NOMO-1 treated with DMSO at 0.1 percent for 48 hours (cell line): ENCODE measurements at regions not wholly inside any gene's neighbourhood (a gene's known extent, or its start where the extent isn't known, plus 50 kb on each side); places are given as distances from the start of the nearest gene placed in this dataset.
A peak's percentile ranks its signal among the peaks of the same experiment; 100 is the strongest.

Experiments used
- DNase-seq: peaks from one replicate; lab custom pipeline; 2025; ENCODE audit not compliant: unreplicated experiment; lab: John Stamatoyannopoulos, UW

DNA sequence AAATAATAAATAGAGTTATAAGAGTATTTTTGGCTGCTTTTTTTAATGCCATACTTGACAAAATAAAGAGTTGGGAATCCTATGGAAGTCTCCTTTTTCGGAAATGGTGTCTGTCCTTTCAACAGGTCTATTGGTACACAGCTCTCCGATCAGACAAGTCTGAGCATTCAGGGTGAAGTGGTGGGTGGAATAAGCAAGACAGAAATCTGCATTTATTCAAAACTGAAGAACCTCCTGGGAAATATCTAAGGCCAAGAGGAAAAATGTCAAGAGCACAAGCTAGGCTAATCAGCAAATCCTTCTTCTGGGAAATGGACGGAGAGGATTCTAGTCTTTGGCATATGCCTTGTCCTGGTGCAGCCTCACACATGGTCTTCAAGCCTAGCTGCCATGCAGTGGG is 309.0 kb downstream of the CENPC start:
- no peak for DNase-seq

DNA sequence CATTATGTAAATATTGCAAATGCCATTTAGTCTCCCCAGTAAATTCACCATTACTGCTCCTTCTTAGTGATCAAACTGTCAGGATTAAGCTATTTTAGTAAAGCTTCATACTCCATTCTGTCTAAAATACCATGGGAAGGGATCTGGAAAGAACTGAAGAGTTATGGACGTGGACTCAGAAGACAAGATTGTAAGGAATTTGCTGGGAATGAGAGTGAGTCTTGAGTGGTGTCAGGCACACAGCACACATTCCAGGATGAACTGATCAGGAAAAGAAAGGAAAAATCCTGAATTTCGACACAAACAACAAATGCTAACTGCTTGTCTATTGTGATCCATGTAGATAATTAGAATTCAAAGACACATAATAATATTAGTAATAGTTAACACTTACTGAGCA is 311.0 kb downstream of the CENPC start:
- DNase-seq, result no peak

DNA sequence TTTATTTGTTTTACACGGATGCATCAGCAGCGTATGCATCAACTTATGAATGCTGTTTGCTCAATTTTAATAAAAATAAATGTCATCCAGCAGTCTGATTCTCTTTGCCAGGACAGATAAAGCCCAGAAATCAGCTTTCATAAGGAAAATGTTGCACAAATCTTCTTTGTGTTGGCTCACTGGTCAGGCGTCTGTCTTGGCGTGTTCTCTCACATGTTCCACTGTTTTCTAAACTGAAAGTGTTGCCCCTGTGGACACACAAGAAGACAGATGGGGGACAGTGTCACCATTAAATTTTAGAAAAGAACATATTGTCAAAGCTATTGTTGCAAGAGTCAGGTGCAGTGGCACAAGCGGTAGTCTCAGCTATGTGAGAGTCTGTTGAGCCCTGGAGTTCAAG is 316.2 kb downstream of the CENPC start:
- no peak for DNase-seq

DNA sequence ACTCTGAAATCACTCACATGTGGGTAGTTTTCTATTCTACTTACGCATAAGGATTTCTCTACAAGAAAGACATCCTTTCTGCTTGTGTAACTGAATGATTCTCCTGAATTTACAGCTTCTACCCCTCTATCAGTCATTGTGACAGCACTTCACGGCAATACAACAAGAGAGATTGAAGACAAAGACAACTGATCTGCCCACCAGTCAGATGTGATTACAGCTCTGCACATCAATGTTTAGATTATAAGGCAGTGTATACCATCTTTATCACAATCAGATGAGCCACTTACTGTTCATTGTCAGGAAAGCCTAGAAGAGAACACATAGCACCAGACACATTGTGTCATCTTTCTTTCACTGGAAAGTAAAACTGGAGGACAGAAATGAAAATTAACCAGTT is 324.4 kb downstream of the CENPC start:
- no peak for DNase-seq

DNA sequence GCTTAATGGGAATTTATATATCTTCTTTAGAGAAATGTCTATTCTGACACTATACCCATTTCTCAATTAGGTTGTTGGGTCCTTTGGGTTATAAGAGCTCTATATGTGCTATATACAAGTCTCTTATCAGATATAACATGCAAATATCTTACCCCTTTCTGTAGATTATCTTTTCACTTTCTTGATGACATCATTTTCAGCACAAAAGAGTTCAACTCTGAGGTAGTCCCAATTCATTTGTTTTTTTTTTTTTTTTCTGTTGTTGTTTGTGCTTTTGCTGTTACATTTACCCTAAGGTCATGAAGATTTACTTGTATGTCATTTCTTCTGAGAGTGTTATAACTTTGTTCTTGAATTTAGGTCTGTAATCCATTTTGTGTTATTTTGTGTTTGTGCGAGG is 326.4 kb downstream of the CENPC start:
- no peak for DNase-seq

DNA sequence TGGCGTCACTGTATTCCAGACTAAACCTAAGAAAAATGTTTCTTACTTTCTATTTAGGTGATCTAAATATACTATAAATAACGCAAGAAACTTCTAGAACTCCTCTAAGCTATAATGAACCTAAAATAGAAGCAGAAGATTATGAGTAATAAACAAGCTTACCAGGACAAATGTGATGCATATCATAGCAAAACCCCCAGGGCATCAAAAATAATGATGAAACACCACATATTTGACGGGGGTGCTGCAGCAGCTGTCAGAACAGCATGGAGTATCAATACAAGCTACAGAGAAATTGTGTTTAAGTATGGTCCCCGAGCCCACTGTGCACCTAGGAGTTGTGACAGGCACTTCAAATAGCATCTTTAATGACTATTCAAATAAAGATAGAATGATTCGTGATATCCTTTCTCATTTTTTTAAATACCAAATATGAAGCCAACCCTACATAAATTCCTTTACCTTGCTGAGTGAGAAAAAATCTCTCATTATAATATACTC is 337.3 kb downstream of the CENPC start:
- DNase-seq, result no peak

DNA sequence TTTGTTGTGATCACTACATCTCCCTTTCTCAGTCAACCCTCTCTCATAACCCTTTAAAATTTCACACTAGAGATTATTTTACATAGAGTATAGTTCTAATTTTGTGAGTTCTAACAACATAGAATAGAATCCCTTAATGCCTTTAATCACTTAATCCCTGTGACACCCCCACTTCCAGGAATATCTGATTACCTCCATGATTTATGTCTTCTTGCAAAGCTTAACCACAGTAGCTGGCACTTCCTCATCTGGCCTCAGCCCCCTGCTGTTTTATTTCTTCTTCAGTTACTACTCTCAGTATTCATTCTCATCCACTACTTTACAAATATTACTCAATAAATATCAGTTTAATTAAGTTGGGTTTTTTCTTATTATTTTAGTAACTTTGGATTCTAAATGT is 340.9 kb downstream of the CENPC start:
- peak; percentile 41 for DNase-seq

DNA sequence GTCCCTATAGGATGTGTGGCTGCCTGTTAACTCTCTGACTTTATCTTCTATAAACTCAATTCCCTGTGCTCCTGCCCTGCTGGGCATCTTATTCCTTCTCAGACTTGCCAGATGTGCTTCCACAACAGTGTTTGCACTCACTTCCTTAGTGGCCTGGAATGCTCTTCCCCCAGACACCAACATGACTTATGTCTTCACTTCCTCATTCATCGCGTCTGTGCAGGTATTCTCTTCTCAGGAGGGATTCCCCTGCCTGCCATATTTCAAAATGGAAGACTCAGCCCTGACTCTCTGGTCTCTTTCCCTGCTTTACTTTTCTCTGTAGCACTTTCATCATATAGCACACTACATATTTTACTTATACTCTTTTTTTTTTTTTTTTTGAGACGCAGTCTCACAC is 344.0 kb downstream of the CENPC start:
- no peak for DNase-seq

DNA sequence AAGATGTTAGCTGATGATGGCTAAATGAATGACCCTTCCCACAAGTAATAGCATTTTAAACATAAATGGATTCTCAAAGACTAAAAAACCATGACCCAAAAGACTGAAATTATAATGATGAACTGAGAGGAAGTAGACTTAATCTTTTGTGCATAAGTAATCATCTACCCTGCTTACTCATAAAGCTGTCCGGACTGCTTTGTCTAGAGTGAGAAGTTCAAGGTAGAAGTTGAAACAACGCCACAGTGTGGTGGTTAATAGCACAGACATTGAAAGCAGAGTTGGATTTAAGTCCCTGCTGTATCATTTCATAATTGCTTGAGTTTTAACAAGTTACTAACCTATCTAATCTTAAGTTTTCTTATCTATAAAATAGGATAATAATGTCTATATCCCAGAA is 346.6 kb downstream of the CENPC start:
- DNase-seq, result peak; percentile 28

DNA sequence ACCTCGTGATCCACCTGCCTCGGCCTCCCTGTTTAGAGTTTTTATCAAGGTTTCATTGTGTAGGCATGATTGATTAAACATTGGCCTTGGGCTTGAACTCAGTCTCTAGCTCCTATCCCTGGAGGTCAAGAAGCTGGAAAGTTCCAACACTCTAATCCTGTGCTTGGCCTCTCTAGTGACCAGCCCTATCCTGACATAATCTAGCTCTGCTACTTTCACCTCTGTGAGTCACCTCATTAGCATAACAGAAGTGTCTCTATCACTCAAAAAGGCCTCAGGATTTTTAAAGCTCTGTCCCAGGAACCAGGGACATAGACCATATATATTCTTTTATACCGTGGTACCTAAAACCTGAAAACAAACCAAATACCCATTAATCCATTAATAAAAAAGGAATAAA is 377.5 kb downstream of the CENPC start:
- DNase-seq, result no peak

DNA sequence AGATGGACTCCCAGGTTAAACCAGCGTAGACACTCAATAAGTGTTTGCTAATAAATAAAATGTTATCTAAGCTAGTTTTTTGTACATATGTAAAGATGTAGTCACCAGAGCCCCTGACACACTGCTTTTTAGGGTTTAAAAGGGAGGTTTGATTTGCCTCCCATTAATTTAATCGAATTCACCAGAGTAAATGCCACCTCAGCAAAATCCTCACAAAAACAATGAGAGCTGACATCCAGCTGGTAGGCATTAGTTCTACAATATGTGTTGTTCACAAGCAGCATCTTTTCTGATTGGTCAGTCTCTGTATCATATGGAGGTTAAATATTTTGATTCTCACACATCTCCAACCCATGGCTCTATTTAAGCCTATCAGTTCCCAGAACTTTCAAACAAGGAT is 382.6 kb downstream of the CENPC start:
- DNase-seq, result no peak

DNA sequence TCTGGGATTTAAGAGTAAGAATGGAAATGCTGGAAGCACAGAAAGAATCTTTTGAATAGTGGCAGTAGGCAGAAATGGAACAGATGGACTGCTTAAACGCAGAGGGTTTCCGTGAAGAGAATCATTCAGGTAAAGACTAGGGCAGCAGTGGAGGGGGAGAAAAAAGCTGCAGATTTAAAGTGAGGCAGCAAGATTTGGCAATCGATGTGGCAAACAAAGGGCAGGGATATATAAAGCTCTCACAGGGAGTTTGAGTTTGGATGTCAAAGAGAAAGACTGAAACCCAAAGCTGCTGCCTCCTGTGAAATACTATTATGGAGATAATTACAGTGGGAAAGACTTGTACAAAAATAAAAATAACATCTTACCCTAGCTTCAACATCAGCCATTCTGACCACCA is 384.0 kb downstream of the CENPC start:
- no peak for DNase-seq

DNA sequence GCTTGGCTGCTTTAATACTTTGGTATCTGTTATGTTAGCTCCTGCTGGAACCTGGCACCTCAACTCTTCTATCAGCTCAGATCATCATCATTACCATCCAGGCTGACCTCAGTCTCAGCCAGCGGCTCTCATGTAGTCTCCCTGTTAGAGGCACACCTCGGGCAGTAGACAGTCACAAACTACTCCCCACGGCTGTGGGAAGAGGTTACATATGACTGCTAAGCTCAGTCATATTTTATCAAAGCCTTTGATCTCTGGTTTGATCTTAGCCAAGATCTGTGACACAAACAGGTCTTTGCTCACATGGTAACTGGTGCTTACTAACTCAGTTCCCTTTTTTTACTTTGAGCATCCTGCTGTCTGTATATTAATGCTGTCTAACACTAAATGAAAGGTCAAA is 384.9 kb downstream of the CENPC start:
- no peak for DNase-seq

DNA sequence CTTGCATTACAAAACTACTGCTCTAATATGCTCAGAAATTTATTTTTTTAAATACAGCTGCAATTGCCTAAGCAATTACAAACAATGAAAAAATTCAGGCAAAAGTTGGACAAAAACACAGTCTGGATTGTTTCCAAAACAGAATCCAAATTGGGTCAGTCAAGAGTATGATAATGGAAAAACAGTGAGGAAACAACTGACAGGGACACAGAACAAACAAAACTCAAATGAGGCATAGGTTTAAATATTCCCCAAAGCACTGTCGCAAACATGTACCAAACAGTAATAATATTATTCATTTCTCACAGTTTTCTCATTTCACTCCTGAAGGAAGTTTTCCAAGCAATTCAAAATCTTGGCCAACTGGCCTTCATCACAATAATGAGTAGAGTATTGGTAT is 386.6 kb downstream of the CENPC start:
- DNase-seq, result no peak

DNA sequence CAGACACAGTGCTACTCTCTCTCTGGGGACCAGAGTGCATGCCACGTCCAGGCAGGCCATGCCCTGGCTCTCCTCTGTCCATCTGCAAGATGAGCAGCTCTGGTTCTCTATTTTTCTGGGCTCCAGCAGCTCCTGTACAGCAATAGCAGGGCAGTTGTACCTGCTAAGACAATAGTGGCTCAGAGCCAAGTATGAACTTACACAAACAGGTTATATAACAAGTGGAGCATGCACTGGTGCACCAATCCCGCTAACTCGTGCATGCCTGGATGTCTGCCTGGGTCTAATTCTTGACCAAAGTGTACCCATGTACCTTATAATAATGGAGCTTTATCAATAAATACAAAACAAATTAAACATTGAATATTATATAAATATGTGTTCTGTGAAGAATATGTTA is 392.3 kb downstream of the CENPC start:
- no peak for DNase-seq

DNA sequence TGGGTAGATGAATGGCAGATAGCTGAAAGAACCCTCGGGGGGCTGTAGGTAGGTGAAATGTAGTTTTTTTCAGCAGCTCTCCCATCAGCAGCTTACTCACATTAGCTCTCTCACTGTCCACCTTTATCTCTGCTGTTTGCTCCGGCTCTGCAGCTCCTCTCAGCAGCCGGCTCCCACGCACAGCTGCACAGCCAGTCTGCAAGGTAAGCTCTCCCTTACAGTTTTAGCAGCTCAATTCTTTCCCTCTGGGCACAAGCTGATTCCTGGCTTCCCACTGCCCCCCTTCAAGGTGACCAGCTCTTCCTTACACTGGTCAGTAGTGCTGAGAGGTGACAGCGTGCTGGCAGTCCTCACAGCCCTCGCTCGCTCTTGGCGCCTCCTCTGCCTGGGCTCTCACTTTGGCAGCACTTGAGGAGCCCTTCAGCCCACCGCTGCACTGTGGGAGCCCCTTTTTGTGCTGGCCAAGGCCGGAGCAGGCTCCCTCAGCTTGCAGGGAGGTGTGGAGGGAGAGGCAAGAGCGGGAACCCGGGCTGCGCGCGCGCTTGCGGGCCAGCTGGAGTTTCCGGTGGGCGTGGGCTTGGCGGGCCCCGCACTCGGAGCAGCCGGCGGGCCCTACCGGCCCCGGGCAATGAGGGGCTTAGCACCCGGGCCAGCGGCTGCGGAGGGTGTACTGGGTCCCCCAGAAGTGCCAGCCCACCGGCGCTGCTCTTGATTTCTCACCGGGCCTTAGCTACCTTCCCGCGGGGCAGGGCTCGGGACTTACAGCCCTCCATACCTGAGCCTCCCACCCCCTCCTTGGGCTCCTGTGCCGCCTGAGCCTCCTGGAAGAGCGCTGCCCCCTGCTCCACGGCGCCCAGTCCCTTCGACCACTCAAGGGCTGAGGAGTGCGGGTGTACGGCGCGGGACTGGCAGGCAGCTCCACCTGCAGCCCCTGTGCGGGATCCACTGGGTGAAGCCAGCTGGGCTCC is 393.6 kb downstream of the CENPC start:
- DNase-seq, result no peak

DNA sequence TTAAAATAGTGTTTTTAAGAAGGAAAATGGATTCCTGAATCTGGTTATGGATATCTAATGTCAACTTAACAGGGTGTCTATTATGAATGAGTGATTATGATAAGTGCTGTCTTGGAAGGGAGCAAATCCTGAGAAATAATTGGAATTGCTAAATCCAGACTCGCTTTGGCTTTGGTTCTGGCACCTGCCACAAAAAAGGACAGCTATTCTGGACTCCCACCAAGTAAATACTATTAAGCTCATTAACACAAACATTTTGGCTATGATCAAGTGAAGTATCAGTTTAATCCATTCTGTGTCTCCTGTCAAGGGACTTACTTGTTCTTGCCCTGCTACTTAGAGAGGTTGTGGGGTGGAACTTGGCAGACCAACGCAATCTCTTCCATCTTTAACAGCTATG is 403.7 kb downstream of the CENPC start:
- DNase-seq, result no peak

DNA sequence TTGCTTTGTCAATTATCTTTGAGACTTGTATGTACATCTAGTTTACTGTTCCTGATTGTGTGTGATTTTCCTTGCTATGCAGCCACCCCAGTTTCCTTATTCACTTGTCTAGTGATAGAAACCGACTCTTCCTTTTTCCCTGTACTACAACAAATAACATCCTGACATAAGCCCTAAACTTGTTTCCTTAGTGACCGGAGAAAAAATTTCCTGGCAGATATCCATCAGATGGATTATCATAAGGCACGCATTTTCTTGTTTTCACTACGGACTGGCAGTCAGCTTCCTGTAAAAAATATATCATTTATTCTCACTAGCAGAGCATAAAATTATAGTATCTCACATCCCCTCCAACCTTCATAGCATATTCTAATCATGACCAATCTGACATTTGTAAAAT is 410.7 kb downstream of the CENPC start:
- DNase-seq, result no peak

DNA sequence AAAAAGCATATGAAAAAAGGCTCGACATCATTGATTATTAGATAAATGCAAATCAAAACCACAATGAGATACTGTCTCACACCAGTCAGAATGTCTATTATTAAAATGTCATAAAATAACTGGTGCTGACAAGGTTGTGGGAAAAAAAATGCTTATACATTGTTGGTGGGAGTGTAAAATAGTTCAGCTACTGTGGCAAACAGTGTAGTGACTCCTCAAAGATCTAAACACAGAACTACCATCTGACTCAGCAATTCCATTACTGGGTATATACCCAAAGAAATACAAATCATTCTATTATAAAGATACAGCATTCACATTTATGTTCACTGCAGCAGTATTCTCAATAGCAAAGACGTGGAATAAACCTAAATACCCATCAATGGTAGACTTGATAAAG is 412.1 kb downstream of the CENPC start:
- DNase-seq, result no peak

DNA sequence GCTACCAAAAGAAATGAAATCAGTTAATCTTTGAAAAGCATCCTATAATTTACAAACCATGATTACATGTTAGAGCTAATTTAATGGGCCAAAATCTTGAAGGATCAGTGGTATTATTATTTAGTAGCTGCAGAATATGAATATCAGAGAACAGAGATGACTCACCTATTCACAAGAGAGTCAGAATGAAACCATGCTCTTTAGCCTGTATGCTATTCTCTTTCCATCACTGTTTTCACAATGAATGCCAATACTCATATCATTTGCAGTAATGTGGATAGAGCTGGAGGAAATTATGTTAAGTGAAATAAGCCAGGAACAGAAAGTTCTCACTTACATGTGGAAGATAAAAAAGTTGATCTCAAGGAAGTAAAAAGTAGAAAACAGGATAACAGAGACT is 414.1 kb downstream of the CENPC start:
- DNase-seq, result no peak

DNA sequence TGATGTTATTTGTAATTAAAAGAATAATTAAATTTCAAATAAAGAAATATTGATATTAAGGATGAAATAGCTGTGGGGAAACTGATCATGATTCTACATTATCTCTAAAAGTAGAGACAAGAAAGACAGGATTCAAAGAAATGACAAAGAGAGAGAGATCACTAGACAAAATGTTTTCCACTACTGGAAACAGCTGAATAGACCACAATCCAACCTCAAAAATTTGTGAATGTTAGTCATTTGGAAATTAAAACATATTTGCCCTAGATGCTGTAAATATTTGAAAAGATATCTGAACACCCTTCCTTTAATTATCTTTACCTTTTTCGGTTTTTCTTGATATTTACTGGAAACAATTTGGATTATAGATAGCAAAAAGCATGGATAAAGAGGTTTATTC is 414.9 kb downstream of the CENPC start:
- no peak for DNase-seq

DNA sequence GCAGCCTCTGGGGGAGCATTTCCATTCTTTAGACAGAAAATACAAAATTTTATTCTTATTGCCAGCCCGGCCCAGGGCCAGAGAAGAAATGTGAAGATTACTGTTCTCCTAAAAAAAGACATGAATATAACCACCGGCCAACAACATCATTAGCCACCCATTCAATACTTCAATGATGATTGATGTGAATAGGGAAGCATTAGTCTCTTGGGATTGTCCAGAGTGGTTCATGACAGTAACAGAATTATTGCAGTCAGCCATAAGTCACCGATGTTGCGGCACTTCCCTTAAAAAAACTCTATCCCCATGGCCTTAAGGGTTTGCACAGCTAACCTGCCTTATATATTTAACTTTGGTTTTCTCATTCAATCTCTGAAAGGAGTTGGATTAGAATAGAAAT is 418.7 kb downstream of the CENPC start:
- DNase-seq, result no peak
